ENCODE measurements at regions not wholly inside any gene's neighbourhood (a gene's known extent, or its start where the extent isn't known, plus 50 kb on each side); places are given as distances from the start of the nearest gene placed in this dataset.

GRCh38 chr7:93773446-93773845 lies 117.1 kb downstream of the TFPI2 start:
- H3K4me2 ChIP-seq (ENCODE audit: low read depth, low read length) = no peak overlapping the region
- H3K27me3 ChIP-seq (ENCODE audit: control insufficient read depth, insufficient read depth, low read length) = peaks cover 2% of the 10 kb centered on the region
- no peaks in the 10 kb centered on the region for H4K20me1 ChIP-seq (ENCODE audit: insufficient read depth, low read length)
- no peaks in the 10 kb centered on the region for H3K9me3 ChIP-seq (ENCODE audit: control insufficient read depth, insufficient read depth, low read length)
- H3K4me1 ChIP-seq (ENCODE audit: control insufficient read depth, insufficient read depth, low read length) = no peaks in the 10 kb centered on the region
- no peak overlapping the region for H3K4ac ChIP-seq (ENCODE audit: low read depth, low read length)
- DNase-seq = no peak
- no peak overlapping the region for H3K23ac ChIP-seq (ENCODE audit: low read depth, low read length)
- no peaks in the 10 kb centered on the region for H3K79me1 ChIP-seq (ENCODE audit: low read depth in 1 of 2, low read length in 2 of 2)
- no peak overlapping the region for H4K91ac ChIP-seq (ENCODE audit: insufficient read depth, low read depth, low read length)
- intact Hi-C loops (cut with micrococcal nuclease) (no loop called here), in situ Hi-C loops (cut with MboI; ENCODE audit: low sequenced_read_pairs) (no loop called here), dilution Hi-C loops (cut with HindIII; ENCODE audit: low sequenced_read_pairs, unreplicated experiment) (no loop called here)
- ChIA-PET POLR2A (ENCODE audit: unreplicated experiment) (no interaction called here), CTCF (no interaction called here)
- H2AK5ac ChIP-seq (ENCODE audit: low read depth, low read length) = no peak overlapping the region
- no peak overlapping the region for H4K8ac ChIP-seq (ENCODE audit: low read depth in 2 of 2, low read length in 2 of 2)
- no peak overlapping the region for H3K27ac ChIP-seq (ENCODE audit: insufficient read depth, low read length)
- TF ChIP-seq MAFK (IDR thresholded peaks at IDR 0.05; ENCODE audit: low read depth, low read length) (no peak), CTCF (conservative IDR thresholded peaks at IDR 0.05; ENCODE audit: low read depth, low read length) (no peak), FOS (IDR thresholded peaks at IDR 0.05; ENCODE audit: low read depth, low read length) (no peak)
- no peak overlapping the region for H3K56ac ChIP-seq (ENCODE audit: extremely low read depth, insufficient read depth, low read length)
- H2BK120ac ChIP-seq (ENCODE audit: low read depth, low read length) = no peak overlapping the region
- no peak overlapping the region for H2AFZ ChIP-seq (replicated peaks; ENCODE audit: low read length, poor library complexity)
- no peak overlapping the region for H4K5ac ChIP-seq (ENCODE audit: low read depth, low read length)
- H2BK5ac ChIP-seq (ENCODE audit: low read depth, low read length, poor library complexity, severe bottlenecking) = no peak overlapping the region
- H3K4me3 ChIP-seq (ENCODE audit: insufficient read depth, low read depth, low read length) = no peak overlapping the region
- WGBS, 2 experiments (ENCODE audit: extremely low coverage in 2 of 2, insufficient read length in 1 of 2) = no CpG with 5 or more reads among the region's 1 CpG
- H3K36me3 ChIP-seq (ENCODE audit: control insufficient read depth, insufficient read depth, low read length) = no peaks in the 10 kb centered on the region
- no peak overlapping the region for H3K18ac ChIP-seq (ENCODE audit: low read depth, low read length)
- H3K14ac ChIP-seq (replicated peaks; ENCODE audit: low read depth, low read length) = no peak overlapping the region
- no peak overlapping the region for H3K9ac ChIP-seq (ENCODE audit: low read depth, low read length)
- H3K9me1 ChIP-seq (ENCODE audit: insufficient read depth, low read length) = no peaks in the 10 kb centered on the region
- H2AK9ac ChIP-seq (replicated peaks; ENCODE audit: low read depth, low read length, poor library complexity) = no peak overlapping the region
- no TSS peak for BruUV-seq (replicated peaks)
- no peak overlapping the region for H2BK15ac ChIP-seq (ENCODE audit: low read depth, low read length)
- ATAC-seq (ENCODE audit: low read depth) = no peak
- H2BK20ac ChIP-seq (ENCODE audit: low read depth, low read length) = no peak overlapping the region

All from IMR-90 (cell line).